Smooth muscle cell (in vitro differentiated cells): ENCODE measurements at regions not wholly inside any gene's neighbourhood (a gene's known extent, or its start where the extent isn't known, plus 50 kb on each side); places are given as distances from the start of the nearest gene placed in this dataset.

Source experiments
- DNase-seq: peaks from one replicate; lab custom pipeline; 2025; ENCODE audit not compliant: unreplicated experiment; lab: John Stamatoyannopoulos, UW
- H2AFZ ChIP-seq: fragments of 200-600 bp; sonication (generic); 2 replicates; pipeline ENCODE4 v1.6.0; 2016; ENCODE audit warnings: antibody characterized with exemption, low read depth, mild to moderate bottlenecking
- H3F3A ChIP-seq: fragments of 200-600 bp; sonication (generic); 2 replicates; pipeline ENCODE4 v1.6.0; 2017; ENCODE audit warnings: antibody characterized with exemption, low read depth
- H3K27ac ChIP-seq: fragments of 200-600 bp; sonication (generic); 2 replicates; pipeline ENCODE4 v1.5.1; 2016; ENCODE audit warnings: low read depth, mild to moderate bottlenecking
- H3K27me3 ChIP-seq: fragments of 200-600 bp; sonication (generic); 2 replicates; pipeline ENCODE4 v1.6.1; 2016; ENCODE audit warnings: low read depth, mild to moderate bottlenecking
- H3K36me3 ChIP-seq: fragments of 200-600 bp; sonication (generic); 2 replicates; pipeline ENCODE4 v1.5.1; 2016; ENCODE audit warnings: low read depth
- H3K4me1 ChIP-seq: fragments of 200-600 bp; sonication (generic); 2 replicates; pipeline ENCODE4 v1.5.1; 2016; ENCODE audit warnings: low read depth
- H3K4me2 ChIP-seq: fragments of 200-600 bp; sonication (generic); 2 replicates; pipeline ENCODE4 v1.6.0; 2016; ENCODE audit warnings: mild to moderate bottlenecking
- H3K4me3 ChIP-seq: fragments of 200-600 bp; sonication (generic); 2 replicates; pipeline ENCODE4 v1.5.1; 2016; ENCODE audit warnings: mild to moderate bottlenecking
- H3K79me2 ChIP-seq: fragments of 200-600 bp; sonication (generic); 2 replicates; pipeline ENCODE4 v1.6.0; 2016; ENCODE audit warnings: low read depth, mild to moderate bottlenecking
- H3K9ac ChIP-seq: fragments of 200-600 bp; sonication (generic); 2 replicates; pipeline ENCODE4 v1.6.0; 2016; ENCODE audit warnings: low read depth
- H3K9me3 ChIP-seq: fragments of 200-600 bp; sonication (generic); replicated peaks from 2 replicates; pipeline ENCODE4 v1.5.1; 2016; ENCODE audit warnings: low read depth
- H4K20me1 ChIP-seq: fragments of 200-600 bp; sonication (generic); 2 replicates; pipeline ENCODE4 v1.6.0; 2016; ENCODE audit warnings: low read depth
- WGBS: methylation state at CpG from one replicate; pipeline ENCODE4 v1.1.7; 2016; ENCODE audit warnings: low lambda C conversion rate; 5-methylcytosine and 5-hydroxymethylcytosine counted together
- TF ChIP-seq, protein P1 (sequence below): fragments of 200-600 bp; sonication (generic); IDR thresholded peaks from 2 replicates; pipeline ENCODE4 v1.5.1; 2017; ENCODE audit warnings: borderline replicate concordance, mild to moderate bottlenecking, antibody characterized with exemption; ENCODE audit not compliant: insufficient read depth, poor library complexity, severe bottlenecking

DNA sequence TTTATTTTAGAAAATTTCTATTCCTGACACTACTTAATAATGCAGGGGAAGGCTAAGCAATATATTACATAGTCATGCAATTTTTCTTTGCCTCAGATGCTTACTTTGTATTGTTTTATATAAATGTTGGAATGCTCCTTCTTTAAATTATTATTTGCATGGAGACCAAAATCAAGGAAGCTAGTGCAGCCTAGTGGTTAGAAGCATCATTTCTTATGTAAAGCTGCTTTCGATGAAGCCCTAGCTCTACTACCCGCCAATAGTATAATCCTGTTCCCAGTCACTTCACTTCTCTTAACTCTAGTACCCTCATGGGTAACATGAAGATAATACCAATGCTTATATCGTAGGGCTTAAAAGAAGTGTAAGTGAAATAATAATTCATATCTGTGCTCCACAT, 198.9 kb downstream of the LRATD1 start:
- no peaks in the 10 kb centered on the region for H3K27me3 ChIP-seq
- DNase-seq = no peak
- TF ChIP-seq, protein P1, sequence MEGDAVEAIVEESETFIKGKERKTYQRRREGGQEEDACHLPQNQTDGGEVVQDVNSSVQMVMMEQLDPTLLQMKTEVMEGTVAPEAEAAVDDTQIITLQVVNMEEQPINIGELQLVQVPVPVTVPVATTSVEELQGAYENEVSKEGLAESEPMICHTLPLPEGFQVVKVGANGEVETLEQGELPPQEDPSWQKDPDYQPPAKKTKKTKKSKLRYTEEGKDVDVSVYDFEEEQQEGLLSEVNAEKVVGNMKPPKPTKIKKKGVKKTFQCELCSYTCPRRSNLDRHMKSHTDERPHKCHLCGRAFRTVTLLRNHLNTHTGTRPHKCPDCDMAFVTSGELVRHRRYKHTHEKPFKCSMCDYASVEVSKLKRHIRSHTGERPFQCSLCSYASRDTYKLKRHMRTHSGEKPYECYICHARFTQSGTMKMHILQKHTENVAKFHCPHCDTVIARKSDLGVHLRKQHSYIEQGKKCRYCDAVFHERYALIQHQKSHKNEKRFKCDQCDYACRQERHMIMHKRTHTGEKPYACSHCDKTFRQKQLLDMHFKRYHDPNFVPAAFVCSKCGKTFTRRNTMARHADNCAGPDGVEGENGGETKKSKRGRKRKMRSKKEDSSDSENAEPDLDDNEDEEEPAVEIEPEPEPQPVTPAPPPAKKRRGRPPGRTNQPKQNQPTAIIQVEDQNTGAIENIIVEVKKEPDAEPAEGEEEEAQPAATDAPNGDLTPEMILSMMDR = no peak
- no peaks in the 10 kb centered on the region for H3F3A ChIP-seq
- H2AFZ ChIP-seq = no peak overlapping the region
- no peak overlapping the region for H3K9ac ChIP-seq
- no peaks in the 10 kb centered on the region for H4K20me1 ChIP-seq
- 94% methylated on average over 3 of the region's 3 CpGs for WGBS
- H3K9me3 ChIP-seq = no peaks in the 10 kb centered on the region
- no peak overlapping the region for H3K4me3 ChIP-seq
- H3K79me2 ChIP-seq = no peaks in the 10 kb centered on the region
- H3K36me3 ChIP-seq = no peaks in the 10 kb centered on the region
- H3K4me1 ChIP-seq = no peaks in the 10 kb centered on the region
- H3K27ac ChIP-seq = no peak overlapping the region
- H3K4me2 ChIP-seq = no peak overlapping the region

DNA sequence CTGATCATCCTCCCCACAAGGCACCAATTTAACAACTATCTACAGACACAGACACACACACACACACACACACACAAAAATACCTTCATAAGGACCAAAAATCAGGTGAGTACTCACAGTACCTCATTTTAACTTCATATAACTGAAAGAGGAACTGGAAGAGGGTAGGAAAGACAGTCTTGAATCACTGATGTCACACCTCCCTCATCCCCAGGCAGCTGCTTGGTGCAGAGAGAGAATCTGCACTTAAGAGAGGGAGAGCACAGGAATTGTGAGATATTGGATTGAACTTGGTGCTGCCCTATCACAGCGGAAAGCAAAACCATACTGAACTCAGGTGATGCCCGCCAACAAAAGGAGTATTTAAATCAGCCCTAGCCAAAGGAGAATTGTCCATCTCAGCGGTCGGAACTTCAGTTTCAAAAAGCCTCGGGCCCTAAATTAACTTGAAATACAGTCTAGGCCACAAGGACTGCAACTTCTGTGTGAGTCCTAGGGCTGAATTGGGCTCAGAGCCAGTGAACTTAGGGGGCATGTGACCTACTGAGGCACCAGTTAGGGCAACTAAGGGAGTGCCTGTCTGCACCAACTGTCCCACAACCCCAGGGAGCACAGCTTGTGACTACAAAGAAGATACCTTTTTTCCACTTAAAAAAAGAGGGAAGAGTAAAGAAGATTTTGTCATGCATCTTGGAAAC, 211.1 kb downstream of the LRATD1 start:
- H3F3A ChIP-seq = no peaks in the 10 kb centered on the region
- H3K9ac ChIP-seq = no peak overlapping the region
- TF ChIP-seq, protein P1 = no peak
- no peak overlapping the region for H3K4me2 ChIP-seq
- peaks cover 5% of the 10 kb centered on the region for H3K9me3 ChIP-seq
- H3K79me2 ChIP-seq = no peaks in the 10 kb centered on the region
- H4K20me1 ChIP-seq = no peaks in the 10 kb centered on the region
- no peaks in the 10 kb centered on the region for H3K27me3 ChIP-seq
- H3K4me1 ChIP-seq = no peaks in the 10 kb centered on the region
- no peak overlapping the region for H3K4me3 ChIP-seq
- H3K27ac ChIP-seq = no peak overlapping the region
- no peak overlapping the region for H2AFZ ChIP-seq
- no peak for DNase-seq
- H3K36me3 ChIP-seq = no peaks in the 10 kb centered on the region
- WGBS = 79% methylated on average over 5 of the region's 5 CpGs

DNA sequence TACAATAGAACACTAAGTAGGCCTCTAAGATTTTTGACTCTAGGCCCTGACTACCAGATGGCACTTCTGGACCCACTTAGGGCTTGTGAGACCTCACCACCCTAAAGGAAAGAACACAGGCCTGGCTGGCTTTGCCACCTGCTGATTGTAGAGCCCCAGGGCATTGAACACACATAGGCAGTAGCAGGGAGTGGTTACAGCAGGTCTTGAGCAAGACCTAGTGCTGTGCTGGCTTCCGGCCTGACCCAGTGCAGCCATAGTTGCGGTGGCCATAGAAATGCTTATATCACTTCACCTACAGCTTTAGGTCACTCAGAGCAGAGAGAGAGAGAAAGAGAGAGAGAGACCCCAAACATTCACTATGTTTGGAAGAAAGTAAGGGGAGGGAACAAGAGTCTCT, 223.2 kb downstream of the LRATD1 start:
- Histone ChIP-seq H3K9me3 (no peaks in the 10 kb centered on the region), H2AFZ (no peak overlapping the region), H3K4me2 (no peak overlapping the region), H4K20me1 (no peaks in the 10 kb centered on the region), H3K27ac (no peak overlapping the region), H3K36me3 (no peaks in the 10 kb centered on the region), H3K4me3 (no peak overlapping the region), H3K9ac (no peak overlapping the region), H3K4me1 (no peaks in the 10 kb centered on the region), H3F3A (no peaks in the 10 kb centered on the region), H3K79me2 (no peaks in the 10 kb centered on the region), H3K27me3 (no peaks in the 10 kb centered on the region)
- TF ChIP-seq, protein P1 = no peak
- 95% methylated on average over 2 of the region's 2 CpGs for WGBS
- no peak for DNase-seq

DNA sequence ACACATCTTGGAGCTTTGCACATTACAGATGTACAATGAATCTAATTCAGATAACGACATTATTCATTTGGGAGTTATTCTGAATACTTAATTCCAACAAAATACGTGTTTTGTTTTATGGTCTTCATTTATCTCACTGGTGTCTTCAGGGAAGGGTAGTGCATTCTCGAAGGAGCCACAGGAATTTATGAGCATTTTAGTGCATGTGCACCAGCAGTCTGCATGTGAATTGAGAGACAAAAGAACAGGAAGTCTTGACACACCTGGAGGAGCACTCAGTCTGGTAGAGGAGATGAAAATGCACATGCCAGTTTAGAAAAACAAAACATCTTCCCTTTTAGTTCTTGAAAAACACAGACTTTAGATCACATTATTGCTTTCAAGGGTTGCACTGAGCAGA, 228.7 kb downstream of the LRATD1 start:
- Histone ChIP-seq H3K9ac (no peak overlapping the region), H3K36me3 (no peaks in the 10 kb centered on the region), H3K27me3 (no peaks in the 10 kb centered on the region), H3K4me3 (no peak overlapping the region), H2AFZ (no peak overlapping the region), H3K4me2 (no peak overlapping the region), H3K79me2 (no peaks in the 10 kb centered on the region), H3K27ac (no peak overlapping the region), H3F3A (no peaks in the 10 kb centered on the region), H3K9me3 (no peaks in the 10 kb centered on the region), H3K4me1 (no peaks in the 10 kb centered on the region), H4K20me1 (no peaks in the 10 kb centered on the region)
- DNase-seq = no peak
- TF ChIP-seq, protein P1 = no peak
- WGBS = 61% methylated on average over 3 of the region's 3 CpGs
